IMR-90 (cell line): ENCODE measurements at regions not wholly inside any gene's neighbourhood (a gene's known extent, or its start where the extent isn't known, plus 50 kb on each side); places are given as distances from the start of the nearest gene placed in this dataset.

Experiments used
- ATAC-seq: fragments of 200-7000 bp; cut with Tn5 transposase; 2 replicates; pipeline ENCODE4 v1.9.1; 2020; ENCODE audit warnings: low read depth, mild to moderate bottlenecking, moderate library complexity
- BruUV-seq: library from RNA; stranded (reverse); fragments of 400-500 nt; replicated peaks from 2 replicates; lab custom pipeline; 2021; lab: Mats Ljungman, UMichigan
- CTCF ChIA-PET: fragments of 300-600 bp; formaldehyde crosslinking; extraction: SDS; loops from one replicate; lab custom pipeline; 2021; ENCODE audit warnings: antibody characterized with exemption; lab: Yijun Ruan, JAX
- POLR2A ChIA-PET: fragments of 300-600 bp; sonication (Branson Sonifier 250); formaldehyde crosslinking; loops from one replicate; lab custom pipeline; 2022; ENCODE audit warnings: antibody characterized with exemption; ENCODE audit not compliant: unreplicated experiment; lab: Charles Lee
- DNase-seq: peaks from one replicate; pipeline ENCODE4 v3.0.0; 2013
- H2AFZ ChIP-seq: replicated peaks from 2 replicates; pipeline ENCODE3; 2013; ENCODE audit warnings: low read length, mild to moderate bottlenecking; ENCODE audit not compliant: poor library complexity
- H2AK5ac ChIP-seq: 2 replicates; pipeline ENCODE4 v1.6.1; 2013; ENCODE audit warnings: low read depth, low read length, inconsistent platforms
- H2AK9ac ChIP-seq: replicated peaks from 2 replicates; pipeline ENCODE3; 2013; ENCODE audit warnings: mild to moderate bottlenecking, low read depth, low read length, moderate library complexity; ENCODE audit not compliant: poor library complexity
- H2BK120ac ChIP-seq: 2 replicates; pipeline ENCODE4 v1.6.1; 2013; ENCODE audit warnings: low read depth, low read length, inconsistent platforms
- H2BK15ac ChIP-seq: 3 replicates; pipeline ENCODE4 v1.6.1; 2013; ENCODE audit warnings: low read depth, low read length, inconsistent platforms
- H2BK20ac ChIP-seq: 2 replicates; pipeline ENCODE4 v1.6.1; 2013; ENCODE audit warnings: low read depth, mild to moderate bottlenecking, inconsistent platforms, low read length, moderate library complexity
- H2BK5ac ChIP-seq: 2 replicates; pipeline ENCODE4 v1.6.1; 2013; ENCODE audit warnings: mild to moderate bottlenecking, low read depth, low read length, inconsistent platforms; ENCODE audit not compliant: poor library complexity, severe bottlenecking
- H3K14ac ChIP-seq: replicated peaks from 2 replicates; pipeline ENCODE4 v1.6.1; 2013; ENCODE audit warnings: low read depth, low read length, inconsistent platforms
- H3K18ac ChIP-seq: 2 replicates; pipeline ENCODE4 v1.6.1; 2013; ENCODE audit warnings: low read depth, low read length, control low read depth
- H3K23ac ChIP-seq: 2 replicates; pipeline ENCODE4 v1.6.1; 2013; ENCODE audit warnings: low read depth, low read length, inconsistent platforms
- H3K27ac ChIP-seq: 2 replicates; pipeline ENCODE4 v1.5.1; 2013; ENCODE audit warnings: mild to moderate bottlenecking, control low read depth, low read length; ENCODE audit not compliant: insufficient read depth
- H3K27me3 ChIP-seq: 2 replicates; pipeline ENCODE4 v1.6.1; 2013; ENCODE audit warnings: low read length; ENCODE audit not compliant: control insufficient read depth, insufficient read depth
- H3K36me3 ChIP-seq: 2 replicates; pipeline ENCODE4 v1.6.1; 2013; ENCODE audit warnings: low read length, mixed read lengths; ENCODE audit not compliant: control insufficient read depth, insufficient read depth
- H3K4ac ChIP-seq: 2 replicates; pipeline ENCODE4 v1.6.1; 2013; ENCODE audit warnings: low read depth, low read length, inconsistent platforms
- H3K4me1 ChIP-seq: 2 replicates; pipeline ENCODE4 v1.6.1; 2013; ENCODE audit warnings: low read length, mixed read lengths; ENCODE audit not compliant: control insufficient read depth, insufficient read depth
- H3K4me2 ChIP-seq: 2 replicates; pipeline ENCODE4 v1.6.1; 2013; ENCODE audit warnings: low read depth, mild to moderate bottlenecking, control low read depth, low read length, moderate library complexity
- H3K4me3 ChIP-seq: 2 replicates; pipeline ENCODE4 v1.5.1; 2013; ENCODE audit warnings: low read depth, mild to moderate bottlenecking, control low read depth, low read length, moderate library complexity; ENCODE audit not compliant: insufficient read depth
- H3K56ac ChIP-seq: 2 replicates; pipeline ENCODE4 v1.6.1; 2013; ENCODE audit warnings: low read length, inconsistent platforms; ENCODE audit not compliant: insufficient read depth; ENCODE audit errors: extremely low read depth
- H3K79me1 ChIP-seq, 2 experiments: 2 replicates each; pipeline ENCODE4 v1.6.1; 2013; ENCODE audit warnings: low read length in 2 of 2, inconsistent platforms in 1 of 2, low read depth in 1 of 2
- H3K9ac ChIP-seq: 2 replicates; pipeline ENCODE4 v1.6.1; 2013; ENCODE audit warnings: low read depth, low read length, control low read depth
- H3K9me1 ChIP-seq: 2 replicates; pipeline ENCODE4 v1.6.1; 2013; ENCODE audit warnings: low read length, inconsistent platforms; ENCODE audit not compliant: insufficient read depth
- H3K9me3 ChIP-seq: 2 replicates; pipeline ENCODE4 v1.6.1; 2013; ENCODE audit warnings: low read length; ENCODE audit not compliant: control insufficient read depth, insufficient read depth
- H4K20me1 ChIP-seq: 2 replicates; pipeline ENCODE4 v1.6.1; 2013; ENCODE audit warnings: low read length, inconsistent platforms; ENCODE audit not compliant: insufficient read depth
- H4K5ac ChIP-seq: 2 replicates; pipeline ENCODE4 v1.6.1; 2013; ENCODE audit warnings: mild to moderate bottlenecking, low read depth, low read length, control low read depth
- H4K8ac ChIP-seq, 2 experiments: 2 replicates each; pipeline ENCODE4 v1.6.1; 2013; ENCODE audit warnings: low read depth in 2 of 2, low read length in 2 of 2, control low read depth in 1 of 2, inconsistent platforms in 1 of 2
- H4K91ac ChIP-seq: 2 replicates; pipeline ENCODE4 v1.6.1; 2013; ENCODE audit warnings: low read depth, low read length, inconsistent platforms; ENCODE audit not compliant: insufficient read depth
- BHLHE40 ChIP-seq: fragments of 150-350 bp; IDR thresholded peaks from 2 replicates; pipeline ENCODE4 v1.6.1; 2016; ENCODE audit warnings: mild to moderate bottlenecking, low read depth, low read length
- CEBPB ChIP-seq: IDR thresholded peaks from 2 replicates; pipeline ENCODE4 v1.6.1; 2012; ENCODE audit warnings: low read depth, low read length, improper control_type of control experiment
- CHD1 ChIP-seq: IDR thresholded peaks from 2 replicates; pipeline ENCODE4 v1.6.1; 2012; ENCODE audit warnings: low read depth, low read length, improper control_type of control experiment
- ELK1 ChIP-seq: fragments of 150-350 bp; IDR thresholded peaks from 2 replicates; pipeline ENCODE4 v1.6.1; 2016; ENCODE audit warnings: low read depth, mild to moderate bottlenecking, low read length, moderate library complexity, borderline replicate concordance
- FOS ChIP-seq: fragments of 150-350 bp; IDR thresholded peaks from 2 replicates; pipeline ENCODE4 v1.6.1; 2016; ENCODE audit warnings: low read depth, low read length
- MAFK ChIP-seq: IDR thresholded peaks from 2 replicates; pipeline ENCODE4 v1.6.1; 2012; ENCODE audit warnings: low read depth, low read length, improper control_type of control experiment
- MAZ ChIP-seq: IDR thresholded peaks from 2 replicates; pipeline ENCODE4 v1.6.1; 2012; ENCODE audit warnings: low read depth, mild to moderate bottlenecking, low read length, improper control_type of control experiment, moderate library complexity, borderline replicate concordance
- MXI1 ChIP-seq: IDR thresholded peaks from 2 replicates; pipeline ENCODE4 v1.6.1; 2012; ENCODE audit warnings: low read depth, mild to moderate bottlenecking, low read length, moderate library complexity, borderline replicate concordance
- POLR2A ChIP-seq: IDR thresholded peaks from 2 replicates; pipeline ENCODE4 v1.6.1; 2012; ENCODE audit warnings: mild to moderate bottlenecking, low read depth, low read length
- RAD21 ChIP-seq: IDR thresholded peaks from 2 replicates; pipeline ENCODE4 v1.6.1; 2012; ENCODE audit warnings: low read length, improper control_type of control experiment
- RCOR1 ChIP-seq: IDR thresholded peaks from 2 replicates; pipeline ENCODE4 v1.6.1; 2012; ENCODE audit warnings: mild to moderate bottlenecking, low read length, improper control_type of control experiment; ENCODE audit not compliant: insufficient replicate concordance
- RFX5 ChIP-seq: IDR thresholded peaks from 2 replicates; pipeline ENCODE4 v1.8.0; 2012; ENCODE audit warnings: low read depth, mild to moderate bottlenecking, low read length, moderate library complexity
- SMC3 ChIP-seq: fragments of 150-350 bp; IDR thresholded peaks from 2 replicates; pipeline ENCODE4 v1.6.1; 2016; ENCODE audit warnings: low read depth, mild to moderate bottlenecking, antibody characterized with exemption, low read length, moderate library complexity
- USF2 ChIP-seq: fragments of 150-350 bp; IDR thresholded peaks from 2 replicates; pipeline ENCODE4 v1.6.1; 2017; ENCODE audit warnings: mild to moderate bottlenecking, antibody characterized with exemption, low read length, low read depth
- WGBS, 2 experiments: methylation state at CpG; one replicate each; pipeline versions ENCODE4 v1.1.5 to v1.1.7; 2013; ENCODE audit warnings: missing lambda C conversion rate in 2 of 2; ENCODE audit not compliant: insufficient read length in 1 of 2; ENCODE audit errors: extremely low coverage in 2 of 2; 5-methylcytosine and 5-hydroxymethylcytosine counted together
- dilution Hi-C: fragments of 300-500 bp; cut with HindIII; formaldehyde crosslinking; loops from one replicate; pipeline ENCODE4 v1.14.3; 2018; ENCODE audit warnings: low sequenced_read_pairs; ENCODE audit not compliant: unreplicated experiment
- in situ Hi-C: fragments of 300-500 bp; cut with MboI; formaldehyde crosslinking; loops from 3 replicates; pipeline ENCODE4 v1.14.3; 2019; ENCODE audit warnings: low sequenced_read_pairs, inconsistent platforms, mixed read lengths
- intact Hi-C: fragments of 100-400 bp; cut with micrococcal nuclease; formaldehyde crosslinking; loops from 2 replicates; pipeline ENCODE4 v1.10.0; 2022

DNA sequence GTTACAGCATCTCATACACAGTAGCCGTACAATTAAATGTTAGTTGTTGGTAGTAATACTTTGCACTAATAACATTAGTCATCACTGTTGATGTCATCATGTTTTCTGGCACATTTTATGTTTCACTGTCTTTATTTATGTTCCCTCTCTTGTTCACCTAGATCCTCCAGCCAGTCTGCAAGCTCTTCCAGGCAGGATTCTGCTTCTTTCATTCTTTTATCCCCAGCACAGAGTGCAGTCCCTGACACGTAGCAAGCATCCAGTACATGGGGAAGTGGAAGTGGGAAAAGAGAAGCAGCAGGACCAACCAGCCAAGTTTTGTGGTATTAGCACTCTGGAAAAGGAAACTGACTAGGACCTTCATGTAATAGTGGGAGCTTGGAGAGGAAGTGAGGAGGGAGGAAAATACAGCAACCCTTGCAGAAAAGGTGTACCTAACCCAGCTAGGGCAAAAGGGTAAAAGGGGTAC is 89.7 kb upstream of the SLC44A1 start:
- no peaks in the 10 kb centered on the region for H3K79me1 ChIP-seq
- no peaks in the 10 kb centered on the region for H3K27me3 ChIP-seq
- H2BK15ac ChIP-seq = no peak overlapping the region
- ATAC-seq (peak; percentile 42; the same call in 1 of the 2 replicates), DNase-seq (peak; percentile 81)
- no peak overlapping the region for H3K4me3 ChIP-seq
- H3K9ac ChIP-seq = no peak overlapping the region; the same call in 1 of the 2 replicates
- ChIA-PET POLR2A (no interaction called here), CTCF (interaction anchor here (1.2 kb wide), 1 partner anchor 292 kb away, joined by 4 read pairs; no protein-coding TSS in a partner anchor)
- no peak for TF ChIP-seq ELK1
- no peak for TF ChIP-seq POLR2A
- TF ChIP-seq CHD1 = no peak
- 0 out of 2 replicates have a peak, but pooled peaks have one; percentile 3 for TF ChIP-seq RAD21
- TF ChIP-seq SMC3 = 0 out of 2 replicates have a peak, but pooled peaks have one; percentile 1
- TF ChIP-seq MAZ = no peak
- TF ChIP-seq RFX5 = no peak
- TF ChIP-seq RCOR1 = no peak
- TF ChIP-seq BHLHE40 = no peak
- TF ChIP-seq MAFK = no peak
- peak; percentile 46; the same call in 1 of the 2 replicates for TF ChIP-seq CEBPB
- no peak for TF ChIP-seq USF2
- TF ChIP-seq FOS = peak; percentile 50; the same call in 1 of the 2 replicates
- no peak for TF ChIP-seq MXI1
- H4K5ac ChIP-seq = peak overlapping the region; percentile 46; the same call in 1 of the 2 replicates
- no peak overlapping the region for H2AK9ac ChIP-seq
- dilution Hi-C loops (no loop called here), in situ Hi-C loops (loop anchor here (5.0 kb wide), 2 partner anchors 232 to 292 kb away; no protein-coding TSS in a partner anchor), intact Hi-C loops (loop anchor here (2.0 kb wide), 1 partner anchor 90 kb away; no protein-coding TSS in a partner anchor)
- H3K27ac ChIP-seq = no peak overlapping the region
- peak overlapping the region; percentile 4; the same call in 1 of the 2 replicates for H2BK120ac ChIP-seq
- peak overlapping the region; percentile 38 for H3K14ac ChIP-seq
- peak overlapping the region; percentile 53 for H3K4ac ChIP-seq
- H3K23ac ChIP-seq = 0 out of 2 replicates have a peak overlapping the region, but pooled peaks have one; percentile 20
- H3K56ac ChIP-seq = no peak overlapping the region
- H3K9me1 ChIP-seq = peaks cover 5% of the 10 kb centered on the region; the same call in 1 of the 2 replicates
- WGBS, 2 experiments = no CpG with 5 or more reads among the region's 2 CpGs
- H4K20me1 ChIP-seq = 0 out of 2 replicates have a peak, but pooled peaks cover 3% of the 10 kb centered on the region
- peak overlapping the region; percentile 1 for H2BK5ac ChIP-seq
- no TSS peak for BruUV-seq
- H3K18ac ChIP-seq = peak overlapping the region; percentile 0; the same call in 1 of the 2 replicates
- H3K9me3 ChIP-seq = no peaks in the 10 kb centered on the region
- H4K8ac ChIP-seq = peak overlapping the region in 1 of 2 experiments; percentile 6; a peak in 2 of 4 replicates
- H3K4me2 ChIP-seq = peak overlapping the region; percentile 2; the same call in 1 of the 2 replicates
- H3K4me1 ChIP-seq = peaks cover 12% of the 10 kb centered on the region
- H4K91ac ChIP-seq = peak overlapping the region; percentile 9; the same call in 1 of the 2 replicates
- H2AK5ac ChIP-seq = peak overlapping the region; percentile 70; the same call in 1 of the 2 replicates
- peak overlapping the region; percentile 38; the same call in 1 of the 2 replicates for H2BK20ac ChIP-seq
- H2AFZ ChIP-seq = no peak overlapping the region
- no peaks in the 10 kb centered on the region for H3K36me3 ChIP-seq
